Fibroblast of lung (primary cell): ENCODE measurements at regions not wholly inside any gene's neighbourhood (a gene's known extent, or its start where the extent isn't known, plus 50 kb on each side); places are given as distances from the start of the nearest gene placed in this dataset.

Source experiments
- EZH2 ChIP-seq: IDR thresholded peaks from 2 replicates; pipeline ENCODE4 v1.5.1; 2012; ENCODE audit warnings: low read length, control low read depth, mild to moderate bottlenecking; ENCODE audit errors: missing control alignments
- TF ChIP-seq, protein P1 (sequence below), 2 donors: IDR thresholded peaks in 1 of 2; conservative IDR thresholded peaks in 1 of 2; 1 replicate in 1 of 2; 2 replicates in 1 of 2; pipeline ENCODE4 v1.5.1; 2011 to 2012; ENCODE audit warnings: low read length in 2 of 2, control low read depth in 1 of 2, inconsistent platforms in 1 of 2, low read depth in 1 of 2, mild to moderate bottlenecking in 1 of 2

DNA sequence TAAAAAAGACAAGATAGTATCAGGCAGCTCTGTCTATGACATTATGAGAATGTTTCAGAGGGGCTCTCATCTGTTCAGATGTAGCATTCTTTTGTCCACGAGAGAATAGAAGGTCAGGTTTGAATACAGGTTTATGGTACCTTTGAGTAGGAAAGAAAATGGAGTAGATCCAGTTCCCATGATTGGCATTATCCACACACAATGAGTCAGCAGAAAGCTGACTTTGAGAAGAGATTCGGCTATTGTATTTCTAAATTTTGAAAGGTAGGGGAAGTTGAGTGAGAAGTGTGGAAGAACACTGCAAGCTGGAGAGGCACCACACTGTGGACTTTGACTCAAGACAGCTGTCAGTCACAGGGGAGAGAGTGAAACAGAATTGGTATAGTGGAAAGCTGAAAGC lies 135.4 kb downstream of the SYT10 start:
- TF ChIP-seq, protein P1, sequence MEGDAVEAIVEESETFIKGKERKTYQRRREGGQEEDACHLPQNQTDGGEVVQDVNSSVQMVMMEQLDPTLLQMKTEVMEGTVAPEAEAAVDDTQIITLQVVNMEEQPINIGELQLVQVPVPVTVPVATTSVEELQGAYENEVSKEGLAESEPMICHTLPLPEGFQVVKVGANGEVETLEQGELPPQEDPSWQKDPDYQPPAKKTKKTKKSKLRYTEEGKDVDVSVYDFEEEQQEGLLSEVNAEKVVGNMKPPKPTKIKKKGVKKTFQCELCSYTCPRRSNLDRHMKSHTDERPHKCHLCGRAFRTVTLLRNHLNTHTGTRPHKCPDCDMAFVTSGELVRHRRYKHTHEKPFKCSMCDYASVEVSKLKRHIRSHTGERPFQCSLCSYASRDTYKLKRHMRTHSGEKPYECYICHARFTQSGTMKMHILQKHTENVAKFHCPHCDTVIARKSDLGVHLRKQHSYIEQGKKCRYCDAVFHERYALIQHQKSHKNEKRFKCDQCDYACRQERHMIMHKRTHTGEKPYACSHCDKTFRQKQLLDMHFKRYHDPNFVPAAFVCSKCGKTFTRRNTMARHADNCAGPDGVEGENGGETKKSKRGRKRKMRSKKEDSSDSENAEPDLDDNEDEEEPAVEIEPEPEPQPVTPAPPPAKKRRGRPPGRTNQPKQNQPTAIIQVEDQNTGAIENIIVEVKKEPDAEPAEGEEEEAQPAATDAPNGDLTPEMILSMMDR (conservative IDR thresholded peaks at IDR 0.05 in 1 of 2, IDR thresholded peaks at IDR 0.05 in 1 of 2; ENCODE audit: low read depth in 1 of 2, low read length in 2 of 2): no peak
- no peak for TF ChIP-seq EZH2
